Natural killer cell (primary cell): ENCODE measurements at regions not wholly inside any gene's neighbourhood (a gene's known extent, or its start where the extent isn't known, plus 50 kb on each side); places are given as distances from the start of the nearest gene placed in this dataset.

ENCODE experiments used
- ATAC-seq, 3 donors: fragments of 150-1000 bp in 2 of 3; fragments of 200-7000 bp in 1 of 3; cut with Tn5 transposase; 1 replicate in 1 of 3; 2 replicates in 2 of 3; pipeline ENCODE4 v1.10.0; 2021; ENCODE audit warnings: mild to moderate bottlenecking in 2 of 3, moderate library complexity in 2 of 3
- DNase-seq, 2 donors: peaks; one replicate each; pipeline versions ENCODE4 v3.0.0 to v3.0.0-alpha.2; 2013 to 2021; ENCODE audit warnings: mixed read lengths in 1 of 2
- H3K27ac ChIP-seq: one replicate; pipeline ENCODE4 v1.5.1; 2013; ENCODE audit warnings: mild to moderate bottlenecking, low read length
- H3K27me3 ChIP-seq: one replicate; pipeline ENCODE4 v1.6.1; 2013; ENCODE audit warnings: low read length; ENCODE audit not compliant: control insufficient read depth, insufficient read depth
- H3K36me3 ChIP-seq: one replicate; pipeline ENCODE4 v1.6.1; 2013; ENCODE audit warnings: low read length; ENCODE audit not compliant: control insufficient read depth, insufficient read depth
- H3K4me1 ChIP-seq: one replicate; pipeline ENCODE4 v1.6.1; 2013; ENCODE audit warnings: low read length; ENCODE audit not compliant: control insufficient read depth, insufficient read depth
- H3K4me3 ChIP-seq: one replicate; pipeline ENCODE4 v1.5.1; 2013; ENCODE audit warnings: low read length
- H3K9me3 ChIP-seq: one replicate; pipeline ENCODE4 v1.6.1; 2013; ENCODE audit warnings: low read length; ENCODE audit not compliant: control insufficient read depth, insufficient read depth
- H3K27ac Mint-ChIP-seq, 2 donors: one replicate each; pipeline ENCODE4 v1.8.0; 2022; ENCODE audit warnings: mild to moderate bottlenecking in 2 of 2, mixed read lengths in 2 of 2, moderate library complexity in 1 of 2
- H3K27me3 Mint-ChIP-seq, 2 donors: one replicate each; pipeline ENCODE4 v1.8.0; 2022; ENCODE audit warnings: low read depth in 2 of 2, mixed read lengths in 2 of 2
- H3K36me3 Mint-ChIP-seq: one replicate; pipeline ENCODE4 v1.8.0; 2022; ENCODE audit warnings: mixed read lengths
- H3K4me1 Mint-ChIP-seq, 2 donors: one replicate each; pipeline ENCODE4 v1.8.0; 2022; ENCODE audit warnings: mixed read lengths in 2 of 2
- H3K4me3 Mint-ChIP-seq: one replicate; pipeline ENCODE4 v1.8.0; 2022; ENCODE audit warnings: mild to moderate bottlenecking, moderate library complexity, mixed read lengths
- H3K9me3 Mint-ChIP-seq, 2 donors: one replicate each; pipeline ENCODE4 v1.8.0; 2022; ENCODE audit warnings: mixed read lengths in 2 of 2
- WGBS: methylation state at CpG from one replicate; pipeline ENCODE4 v1.1.7; 2013; ENCODE audit warnings: missing lambda C conversion rate; ENCODE audit not compliant: insufficient coverage; 5-methylcytosine and 5-hydroxymethylcytosine counted together
- intact Hi-C: fragments of 100-400 bp; cut with micrococcal nuclease; formaldehyde crosslinking; loops from one replicate; pipeline ENCODE4 v1.14.2; 2022
- TF ChIP-seq, protein P1 (sequence below): fragments of 200-600 bp; IDR thresholded peaks from one replicate; pipeline ENCODE4 v1.8.0; 2022; ENCODE audit warnings: antibody characterized with exemption

DNA sequence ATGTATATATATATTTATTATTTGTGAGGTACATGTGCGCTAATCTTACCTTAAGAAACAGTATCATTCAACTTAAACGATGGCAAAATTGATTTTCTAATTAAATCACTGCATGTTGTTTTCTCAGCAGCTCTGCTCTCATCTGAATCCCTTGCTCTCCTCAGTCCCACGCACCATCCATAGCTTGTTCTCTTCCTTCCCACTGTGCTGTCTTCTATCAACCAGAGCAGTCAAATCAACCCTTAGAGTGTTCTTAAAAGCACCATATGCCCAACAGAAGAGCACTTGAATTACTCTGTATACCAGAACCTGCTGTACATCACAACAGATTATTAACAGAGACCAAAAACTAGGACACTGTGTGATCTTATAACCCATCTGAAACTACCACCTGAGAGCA is 209.4 kb upstream of the G2E3 start:
- H3K9me3 Mint-ChIP-seq, result peaks cover 0 to 11% of the 10 kb centered on the region in 2 donors
- ATAC-seq (no peak), DNase-seq (no peak)
- H3K27me3 Mint-ChIP-seq, result no peaks in the 10 kb centered on the region
- no peaks in the 10 kb centered on the region for H3K9me3 ChIP-seq
- H3K4me3 ChIP-seq, result no peak overlapping the region
- peaks cover 6% of the 10 kb centered on the region for H3K36me3 Mint-ChIP-seq
- H3K27me3 ChIP-seq, result no peaks in the 10 kb centered on the region
- no peak overlapping the region for H3K27ac Mint-ChIP-seq
- no peak overlapping the region for H3K4me3 Mint-ChIP-seq
- intact Hi-C loops, result no loop called here
- no peaks in the 10 kb centered on the region for H3K4me1 ChIP-seq
- H3K4me1 Mint-ChIP-seq, result no peaks in the 10 kb centered on the region
- no peaks in the 10 kb centered on the region for H3K36me3 ChIP-seq
- no peak overlapping the region for H3K27ac ChIP-seq
- TF ChIP-seq, protein P1, sequence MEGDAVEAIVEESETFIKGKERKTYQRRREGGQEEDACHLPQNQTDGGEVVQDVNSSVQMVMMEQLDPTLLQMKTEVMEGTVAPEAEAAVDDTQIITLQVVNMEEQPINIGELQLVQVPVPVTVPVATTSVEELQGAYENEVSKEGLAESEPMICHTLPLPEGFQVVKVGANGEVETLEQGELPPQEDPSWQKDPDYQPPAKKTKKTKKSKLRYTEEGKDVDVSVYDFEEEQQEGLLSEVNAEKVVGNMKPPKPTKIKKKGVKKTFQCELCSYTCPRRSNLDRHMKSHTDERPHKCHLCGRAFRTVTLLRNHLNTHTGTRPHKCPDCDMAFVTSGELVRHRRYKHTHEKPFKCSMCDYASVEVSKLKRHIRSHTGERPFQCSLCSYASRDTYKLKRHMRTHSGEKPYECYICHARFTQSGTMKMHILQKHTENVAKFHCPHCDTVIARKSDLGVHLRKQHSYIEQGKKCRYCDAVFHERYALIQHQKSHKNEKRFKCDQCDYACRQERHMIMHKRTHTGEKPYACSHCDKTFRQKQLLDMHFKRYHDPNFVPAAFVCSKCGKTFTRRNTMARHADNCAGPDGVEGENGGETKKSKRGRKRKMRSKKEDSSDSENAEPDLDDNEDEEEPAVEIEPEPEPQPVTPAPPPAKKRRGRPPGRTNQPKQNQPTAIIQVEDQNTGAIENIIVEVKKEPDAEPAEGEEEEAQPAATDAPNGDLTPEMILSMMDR, result no peak
- 89% methylated on average over 3 of the region's 3 CpGs for WGBS

DNA sequence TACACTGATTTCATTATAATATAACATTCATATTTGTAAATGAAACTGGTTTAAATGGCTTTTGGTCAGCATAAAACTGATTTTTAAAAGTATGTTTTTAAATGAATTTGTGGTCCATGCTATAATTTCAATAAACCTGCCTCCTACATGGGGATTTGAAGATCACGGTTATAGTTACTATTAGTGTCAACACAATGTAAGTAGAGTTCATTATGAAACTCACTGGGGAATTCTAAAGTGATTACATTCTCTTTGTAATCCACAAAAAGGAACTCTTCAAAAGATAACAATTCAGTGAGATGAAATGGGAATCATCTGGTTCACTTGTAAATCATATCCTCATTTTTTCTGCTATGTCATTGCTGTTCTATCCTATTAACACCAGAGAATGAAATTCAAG is 204.5 kb upstream of the G2E3 start:
- DNase-seq (no peak), ATAC-seq (no peak)
- no peak overlapping the region for H3K27ac ChIP-seq
- TF ChIP-seq, protein P1, result no peak
- WGBS, result no CpG with 5 or more reads among the region's 1 CpG
- Mint-ChIP-seq H3K27me3 (no peaks in the 10 kb centered on the region), H3K27ac (no peak overlapping the region), H3K36me3 (no peaks in the 10 kb centered on the region), H3K4me3 (no peak overlapping the region), H3K9me3 (peaks cover 0 to 4% of the 10 kb centered on the region in 2 donors), H3K4me1 (no peaks in the 10 kb centered on the region)
- no peaks in the 10 kb centered on the region for H3K9me3 ChIP-seq
- no peaks in the 10 kb centered on the region for H3K27me3 ChIP-seq
- H3K36me3 ChIP-seq, result no peaks in the 10 kb centered on the region
- intact Hi-C loops, result no loop called here
- no peak overlapping the region for H3K4me3 ChIP-seq
- no peaks in the 10 kb centered on the region for H3K4me1 ChIP-seq

GRCh38 chr14:30355431-30355913 is 203.5 kb upstream of the G2E3 start:
- peaks cover 0 to under 1% of the 10 kb centered on the region in 2 donors for H3K9me3 Mint-ChIP-seq
- no peak overlapping the region for H3K27ac Mint-ChIP-seq
- H3K36me3 Mint-ChIP-seq, result no peaks in the 10 kb centered on the region
- Histone ChIP-seq H3K36me3 (no peaks in the 10 kb centered on the region), H3K27me3 (no peaks in the 10 kb centered on the region), H3K4me1 (no peaks in the 10 kb centered on the region), H3K27ac (no peak overlapping the region), H3K4me3 (no peak overlapping the region), H3K9me3 (no peaks in the 10 kb centered on the region)
- no peak for ATAC-seq
- no peaks in the 10 kb centered on the region for H3K4me1 Mint-ChIP-seq
- DNase-seq, result no peak
- no peak overlapping the region for H3K4me3 Mint-ChIP-seq
- intact Hi-C loops, result no loop called here
- TF ChIP-seq, protein P1, result no peak
- no peaks in the 10 kb centered on the region for H3K27me3 Mint-ChIP-seq
- WGBS, result 47% methylated on average over 5 of the region's 5 CpGs

- H3K36me3 Mint-ChIP-seq, result no peaks in the 10 kb centered on the region
- Histone ChIP-seq H3K36me3 (no peaks in the 10 kb centered on the region), H3K9me3 (no peaks in the 10 kb centered on the region), H3K27me3 (no peaks in the 10 kb centered on the region), H3K4me1 (no peaks in the 10 kb centered on the region), H3K4me3 (no peak overlapping the region), H3K27ac (no peak overlapping the region)
- ATAC-seq, result no peak
- H3K27ac Mint-ChIP-seq, result no peak overlapping the region
- no peak for DNase-seq
- intact Hi-C loops, result no loop called here
- no peak overlapping the region for H3K4me3 Mint-ChIP-seq
- H3K9me3 Mint-ChIP-seq, result peaks cover 0 to 2% of the 10 kb centered on the region in 2 donors
- no peaks in the 10 kb centered on the region for H3K27me3 Mint-ChIP-seq
- no peaks in the 10 kb centered on the region for H3K4me1 Mint-ChIP-seq
- TF ChIP-seq, protein P1, result no peak
- 100% methylated on average over 5 of the region's 7 CpGs for WGBS
These were observed 202.3 kb upstream of the G2E3 start for GRCh38 chr14:30356438-30357202.
